NT2/D1 (cell line): ENCODE measurements at regions not wholly inside any gene's neighbourhood (a gene's known extent, or its start where the extent isn't known, plus 50 kb on each side); places are given as distances from the start of the nearest gene placed in this dataset.

ENCODE experiments used
- SUZ12 ChIP-seq: IDR thresholded peaks from 2 replicates; pipeline ENCODE4 v1.6.1; 2011; ENCODE audit not compliant: insufficient read length, insufficient read depth; ENCODE audit errors: extremely low read depth
- YY1 ChIP-seq: IDR thresholded peaks from 2 replicates; pipeline ENCODE4 v1.6.1; 2011; ENCODE audit not compliant: insufficient read length, insufficient read depth
- ZNF274 ChIP-seq: IDR thresholded peaks from 2 replicates; pipeline ENCODE4 v1.6.1; 2011; ENCODE audit warnings: mild to moderate bottlenecking, low read depth, low read length

DNA sequence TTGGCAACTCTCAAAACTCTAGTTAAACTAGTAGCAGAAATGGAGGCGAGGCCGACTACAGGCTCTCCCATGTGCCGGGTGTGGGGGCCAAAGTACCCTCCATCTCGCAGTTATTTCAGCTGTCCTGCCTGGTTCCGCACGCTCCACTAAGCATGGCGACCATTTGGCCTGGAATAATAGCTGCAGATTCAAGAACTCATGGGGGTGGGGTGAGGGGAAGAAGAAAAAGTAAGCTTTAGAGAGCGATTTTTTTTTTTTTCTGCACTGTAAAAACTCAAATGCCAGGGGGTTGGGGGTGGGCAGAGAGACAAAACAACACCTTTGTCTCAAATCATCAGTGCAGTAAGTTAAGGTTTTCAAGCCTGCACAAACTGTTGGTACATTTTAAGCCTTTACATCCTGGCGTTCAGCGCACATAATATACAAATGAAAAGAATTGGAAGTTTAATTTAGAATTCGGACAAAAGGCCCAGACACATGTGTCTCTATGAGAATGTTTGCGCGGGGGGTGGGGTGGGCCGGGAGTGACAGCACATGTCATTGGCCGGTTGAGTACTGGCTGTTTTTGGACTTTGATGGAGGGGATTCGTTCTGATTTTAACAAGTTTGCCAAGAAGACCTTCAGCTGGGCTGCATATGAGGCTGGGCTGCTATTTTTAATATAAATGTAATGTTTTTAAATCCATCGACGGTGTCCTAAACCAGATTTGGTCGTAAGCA lies 694.7 kb upstream of the SALL1 start:
- no peak for TF ChIP-seq YY1
- no peak for TF ChIP-seq ZNF274
- TF ChIP-seq SUZ12: no peak
